Small intestine (tissue), 7 donors: ENCODE measurements at regions not wholly inside any gene's neighbourhood (a gene's known extent, or its start where the extent isn't known, plus 50 kb on each side); places are given as distances from the start of the nearest gene placed in this dataset.
A peak's percentile ranks its signal among the peaks of the same experiment; 100 is the strongest.

ENCODE experiments used
- DNase-seq, 2 donors: peaks; one replicate each; pipeline versions ENCODE4 v3.0.0 to v3.0.0-alpha.2; 2013
- FAIRE-seq: peaks from 2 replicates; lab custom pipeline; 2012; peaks lifted over from hg19 to GRCh38; lab: Jason Lieb, UNC
- H3K27ac ChIP-seq, 3 donors: one replicate each; pipeline ENCODE4 v1.5.1; 2013; ENCODE audit warnings: low read length in 2 of 3, mild to moderate bottlenecking in 2 of 3, control low read depth in 1 of 3, inconsistent platforms in 1 of 3, low read depth in 1 of 3, moderate library complexity in 1 of 3
- H3K27me3 ChIP-seq, 3 donors: one replicate each; pipeline ENCODE4 v1.6.1; 2013; ENCODE audit warnings: low read length in 3 of 3, inconsistent platforms in 1 of 3; ENCODE audit not compliant: control insufficient read depth in 3 of 3, insufficient read depth in 3 of 3
- H3K36me3 ChIP-seq, 3 donors: one replicate each; pipeline ENCODE4 v1.6.1; 2013; ENCODE audit warnings: low read length in 3 of 3, inconsistent platforms in 1 of 3, low read depth in 1 of 3, mild to moderate bottlenecking in 1 of 3, moderate library complexity in 1 of 3; ENCODE audit not compliant: control insufficient read depth in 3 of 3, insufficient read depth in 2 of 3
- H3K4me1 ChIP-seq, 3 donors: one replicate each; pipeline ENCODE4 v1.6.1; 2013; ENCODE audit warnings: low read length in 2 of 3, inconsistent platforms in 1 of 3, low read depth in 1 of 3, mild to moderate bottlenecking in 1 of 3, moderate library complexity in 1 of 3; ENCODE audit not compliant: control insufficient read depth in 3 of 3, insufficient read depth in 2 of 3
- H3K4me3 ChIP-seq, 3 donors: one replicate each; pipeline ENCODE4 v1.5.1; 2013; ENCODE audit warnings: low read length in 3 of 3, control low read depth in 1 of 3, inconsistent platforms in 1 of 3, low read depth in 1 of 3, mild to moderate bottlenecking in 1 of 3, moderate library complexity in 1 of 3
- H3K9me3 ChIP-seq, 2 donors: one replicate each; pipeline ENCODE4 v1.6.1; 2013; ENCODE audit warnings: low read depth in 1 of 2, low read length in 1 of 2; ENCODE audit not compliant: control insufficient read depth in 2 of 2, insufficient read depth in 1 of 2
- WGBS, 3 donors: extraction: QIAGEN DNeasy Blood & Tissue Kit; methylation state at CpG; one replicate each; pipeline ENCODE4 v1.1.7; 2013; 5-methylcytosine and 5-hydroxymethylcytosine counted together
- donor health status: healthy with polysubstance abuse.
- donor health status: control.
- donor health status: control.
- donor health status: Bipolar disorder and iron deficiency.
- donor health status: healthy.

GRCh38 chr5:56751572-56752313, 63.6 kb upstream of the MAP3K1 start:
- no peak for DNase-seq
- no peaks in the 10 kb centered on the region for H3K9me3 ChIP-seq
- H3K36me3 ChIP-seq = no peaks in the 10 kb centered on the region
- 65 to 85% (median 76%) methylated on average over 2 of the region's 2 CpGs for WGBS, 3 donors
- no peak overlapping the region for H3K27ac ChIP-seq
- H3K4me1 ChIP-seq = no peaks in the 10 kb centered on the region
- no peak overlapping the region for H3K4me3 ChIP-seq
- H3K27me3 ChIP-seq = no peaks in the 10 kb centered on the region
- FAIRE-seq = no peak

- Histone ChIP-seq H3K27ac (no peak overlapping the region), H3K4me1 (no peaks in the 10 kb centered on the region), H3K9me3 (no peaks in the 10 kb centered on the region), H3K27me3 (no peaks in the 10 kb centered on the region), H3K4me3 (no peak overlapping the region), H3K36me3 (no peaks in the 10 kb centered on the region)
- FAIRE-seq (no peak), DNase-seq (no peak)
- 74 to 91% (median 90%) methylated on average over 3 of the region's 3 CpGs for WGBS, 3 donors
Measured at GRCh38 chr5:56749842-56750241, 65.5 kb upstream of the MAP3K1 start.

- no peaks in the 10 kb centered on the region for H3K27me3 ChIP-seq
- DNase-seq = no peak
- FAIRE-seq = no peak
- no peaks in the 10 kb centered on the region for H3K36me3 ChIP-seq
- H3K4me3 ChIP-seq = no peak overlapping the region
- WGBS, 3 donors = 79 to 93% (median 90%) methylated on average over 4 of the region's 4 CpGs
- no peaks in the 10 kb centered on the region for H3K9me3 ChIP-seq
- no peak overlapping the region for H3K27ac ChIP-seq
- no peaks in the 10 kb centered on the region for H3K4me1 ChIP-seq
Measured at GRCh38 chr5:56746553-56747339, 68.6 kb upstream of the MAP3K1 start.

- no peaks in the 10 kb centered on the region for H3K36me3 ChIP-seq
- WGBS, 3 donors = 89 to 92% (median 89%) methylated on average over 6 of the region's 6 CpGs
- H3K4me3 ChIP-seq = no peak overlapping the region
- no peaks in the 10 kb centered on the region for H3K4me1 ChIP-seq
- DNase-seq (no peak), FAIRE-seq (no peak)
- H3K9me3 ChIP-seq = no peaks in the 10 kb centered on the region
- H3K27ac ChIP-seq = no peak overlapping the region
- H3K27me3 ChIP-seq = no peaks in the 10 kb centered on the region
Measured at GRCh38 chr5:56745864-56746263, 69.5 kb upstream of the MAP3K1 start.

- Histone ChIP-seq H3K27me3 (no peaks in the 10 kb centered on the region), H3K4me1 (peaks cover 0 to 3% (median 0%) of the 10 kb centered on the region in 3 donors), H3K27ac (no peak overlapping the region), H3K36me3 (no peaks in the 10 kb centered on the region), H3K4me3 (no peak overlapping the region), H3K9me3 (no peaks in the 10 kb centered on the region)
- FAIRE-seq = no peak
- no peak for DNase-seq
- WGBS, 3 donors = 93 to 98% (median 95%) methylated on average over 4 of the region's 4 CpGs
Measured at GRCh38 chr5:56740868-56741267, 74.5 kb upstream of the MAP3K1 start.

GRCh38 chr5:56739990-56740389, 75.4 kb upstream of the MAP3K1 start:
- 48 to 86% (median 76%) methylated on average over 1 of the region's 1 CpG for WGBS, 3 donors
- no peaks in the 10 kb centered on the region for H3K9me3 ChIP-seq
- FAIRE-seq (no peak), DNase-seq (no peak)
- H3K4me3 ChIP-seq = no peak overlapping the region
- H3K27ac ChIP-seq = no peak overlapping the region
- H3K27me3 ChIP-seq = no peaks in the 10 kb centered on the region
- H3K4me1 ChIP-seq = peaks cover 0 to 4% (median 0%) of the 10 kb centered on the region in 3 donors
- no peaks in the 10 kb centered on the region for H3K36me3 ChIP-seq

GRCh38 chr5:56737951-56738606, 77.3 kb upstream of the MAP3K1 start:
- Histone ChIP-seq H3K27me3 (no peaks in the 10 kb centered on the region), H3K36me3 (no peaks in the 10 kb centered on the region), H3K4me3 (no peak overlapping the region), H3K27ac (no peak overlapping the region), H3K4me1 (peaks cover 0 to 4% (median 0%) of the 10 kb centered on the region in 3 donors), H3K9me3 (no peaks in the 10 kb centered on the region)
- DNase-seq (no peak), FAIRE-seq (no peak)
- 68 to 70% (median 70%) methylated on average over 6 of the region's 6 CpGs for WGBS, 3 donors

- FAIRE-seq (no peak), DNase-seq (no peak)
- Histone ChIP-seq H3K4me1 (peaks cover 0 to 4% (median 0%) of the 10 kb centered on the region in 3 donors), H3K36me3 (no peaks in the 10 kb centered on the region), H3K27ac (peak overlapping the region in 1 of 3 donors; percentile 22), H3K9me3 (no peaks in the 10 kb centered on the region), H3K4me3 (no peak overlapping the region), H3K27me3 (no peaks in the 10 kb centered on the region)
- WGBS, 3 donors = 71 to 87% (median 75%) methylated on average over 5 of the region's 5 CpGs
Measured at GRCh38 chr5:56737002-56737621, 78.2 kb upstream of the MAP3K1 start.
